Stimulated activated CD8-positive, alpha-beta memory T cell treated with anti-CD3 and anti-CD28 coated beads, Interleukin-7, amount 100 ng/mL, for 4 hours (primary cell): ENCODE measurements at regions not wholly inside any gene's neighbourhood (a gene's known extent, or its start where the extent isn't known, plus 50 kb on each side); places are given as distances from the start of the nearest gene placed in this dataset.

Experiments used
- DNase-seq, 2 donors: peaks; one replicate each; pipeline ENCODE4 v3.0.0-alpha.2; 2020; ENCODE audit warnings: low read depth in 2 of 2

DNA sequence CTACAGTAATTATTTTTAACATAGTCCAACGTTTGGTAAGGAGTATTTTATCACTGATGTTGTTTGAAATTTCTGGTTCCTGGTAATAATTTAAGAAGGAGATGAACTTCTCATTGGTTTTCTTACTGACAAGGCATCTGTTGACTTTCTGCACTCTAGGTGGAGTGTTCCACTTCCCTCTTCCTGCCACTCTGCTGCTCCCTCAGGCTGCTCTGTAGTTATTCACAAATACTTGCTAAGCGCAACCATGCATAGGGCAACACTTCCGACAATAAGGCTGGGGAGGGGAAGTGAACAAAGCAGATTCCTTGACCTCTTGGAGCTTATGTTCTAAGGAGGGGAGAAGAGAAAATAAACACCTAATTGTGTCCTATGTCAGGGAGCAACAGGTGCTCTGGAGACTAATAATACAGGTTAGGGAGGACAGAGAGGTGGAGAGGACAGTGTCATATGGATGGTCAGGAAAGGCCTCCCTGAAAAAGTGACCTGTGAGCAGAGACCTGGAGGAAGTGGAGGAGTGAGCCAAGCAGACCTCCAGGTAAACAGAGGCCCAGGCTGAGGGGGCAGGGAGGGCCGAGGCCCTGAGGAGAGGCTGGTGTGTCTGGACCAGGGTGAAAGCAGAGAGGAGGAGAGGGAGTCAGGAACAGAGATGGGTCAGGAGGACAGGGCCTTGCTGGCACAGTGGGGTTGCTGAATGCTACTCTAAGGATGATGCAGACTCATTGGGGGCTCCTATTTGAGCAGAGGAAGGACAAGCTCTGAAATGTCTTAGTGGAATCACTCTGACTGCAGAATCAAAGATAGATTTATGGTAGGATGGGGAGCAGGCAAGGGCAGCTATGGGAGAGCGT, 134.8 kb upstream of the SLC24A3 start:
- DNase-seq, result no peak

DNA sequence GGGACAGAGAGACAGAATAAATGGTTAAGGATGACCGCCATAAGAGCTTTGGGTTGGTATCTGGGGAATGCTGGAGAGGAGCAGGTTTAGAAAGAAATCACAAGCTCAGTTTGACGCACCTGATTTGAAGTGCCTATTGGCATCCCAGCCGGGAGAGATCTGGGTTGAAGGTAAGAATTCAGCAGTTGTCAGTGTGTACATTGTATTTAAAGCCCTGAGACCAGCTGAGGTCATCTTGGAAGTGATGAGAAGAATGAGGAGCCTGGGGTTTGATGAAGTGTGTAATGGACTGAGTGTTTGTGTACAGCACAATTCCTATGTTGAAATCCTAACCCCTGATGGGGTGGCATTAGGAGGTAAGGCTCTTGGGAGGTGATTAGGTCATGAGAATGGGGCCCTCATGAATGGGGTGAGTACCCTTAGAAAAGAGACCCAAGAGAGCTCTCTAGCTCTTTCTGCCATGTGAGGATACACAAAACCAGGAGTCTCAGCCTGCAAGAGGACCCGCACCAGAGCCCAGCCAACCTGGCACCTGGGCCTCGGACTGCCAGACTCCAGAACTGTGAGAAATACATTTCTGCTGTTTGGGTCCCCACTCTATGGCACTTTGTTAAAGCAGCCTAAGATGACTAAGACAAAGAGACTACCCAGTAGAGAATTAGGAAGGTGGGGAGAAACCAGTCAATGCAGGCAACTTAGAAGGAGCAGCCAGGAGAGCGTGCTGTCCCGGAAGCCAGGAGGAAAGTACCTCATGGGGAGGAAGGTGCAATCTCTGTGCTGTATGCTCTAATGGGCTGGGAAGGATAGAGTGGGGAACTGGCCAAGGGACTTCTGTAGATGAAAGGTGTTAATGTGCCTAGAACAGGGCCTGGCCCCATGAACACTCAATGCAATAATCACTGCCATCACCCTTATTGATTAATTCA, 133.7 kb upstream of the SLC24A3 start:
- no peak for DNase-seq

DNA sequence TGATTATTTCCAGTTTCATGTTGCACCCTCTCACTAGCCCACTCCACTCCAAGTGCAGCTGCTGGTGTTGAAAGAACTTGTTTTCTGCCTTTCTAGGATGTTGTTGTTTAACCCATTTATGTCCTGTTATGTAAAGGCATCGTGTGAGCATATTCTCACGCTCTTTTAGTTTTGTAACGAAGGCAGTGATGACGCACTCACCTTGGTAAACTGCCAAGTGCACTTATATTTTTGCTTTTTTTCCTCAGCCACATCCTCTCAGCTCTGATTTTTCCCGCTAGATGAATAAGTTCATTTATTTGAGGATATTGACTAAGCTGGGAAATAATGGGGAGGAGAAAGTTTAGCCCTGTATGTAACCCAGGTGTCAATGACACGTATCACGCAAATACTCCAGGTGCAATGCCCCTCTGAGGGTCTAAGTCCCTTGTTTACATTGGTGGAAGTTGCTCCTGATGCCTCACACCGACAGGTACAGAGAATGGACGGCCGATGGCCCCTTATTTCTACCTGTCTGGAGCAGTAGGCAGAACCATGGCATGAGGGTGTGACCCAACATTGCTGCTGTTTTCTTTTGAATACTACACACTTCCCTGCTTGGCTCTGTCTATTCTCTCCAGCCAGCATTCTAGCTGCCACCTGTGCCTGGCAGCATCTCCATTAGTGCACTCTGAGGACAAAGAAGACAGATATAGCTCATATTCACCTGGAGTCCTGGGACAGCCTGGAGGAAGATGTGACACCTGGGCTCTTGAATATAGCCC, 132.7 kb upstream of the SLC24A3 start:
- no peak for DNase-seq

DNA sequence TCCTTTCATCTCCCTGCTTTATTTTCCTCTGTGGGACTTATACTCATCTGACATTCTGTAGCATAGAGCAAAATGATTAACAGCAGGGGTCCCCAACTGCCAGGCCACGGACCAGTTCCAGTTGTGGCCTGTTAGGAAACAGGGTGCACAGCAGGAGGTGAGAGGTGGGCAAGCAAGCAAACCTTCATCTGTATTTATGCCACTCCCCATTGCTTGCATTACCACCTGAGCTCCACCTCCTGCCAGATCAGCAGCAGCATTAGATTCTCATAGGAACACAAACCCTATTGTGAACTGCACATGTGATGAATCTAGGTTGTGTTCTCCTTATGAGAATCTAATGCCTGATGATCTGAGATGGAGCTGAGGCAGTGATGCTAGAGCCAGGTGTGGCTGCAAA, 130.5 kb upstream of the SLC24A3 start:
- DNase-seq, result no peak

GRCh38 chr20:19083136-19083621, 129.3 kb upstream of the SLC24A3 start:
- DNase-seq, result no peak

DNA sequence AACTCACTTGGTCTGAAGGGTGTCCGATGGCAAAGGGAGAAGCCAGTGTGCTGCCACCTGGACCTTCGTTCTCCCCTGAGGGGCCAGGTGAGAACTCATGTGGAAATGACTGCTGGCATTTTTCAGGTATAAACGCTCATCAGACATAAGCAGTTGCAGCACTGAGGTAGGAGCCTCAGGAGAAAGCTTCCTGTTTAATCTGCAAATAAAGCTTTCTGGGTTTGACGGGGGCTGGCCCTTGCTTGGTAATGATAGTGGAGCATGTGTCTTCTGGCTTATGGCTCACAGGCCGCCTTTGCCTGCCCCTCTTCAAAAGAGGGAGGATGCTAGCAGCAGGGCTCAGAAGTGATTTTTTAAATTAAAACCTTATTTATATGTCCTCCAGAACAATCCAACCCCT, 122.1 kb upstream of the SLC24A3 start:
- no peak for DNase-seq

GRCh38 chr20:19094959-19095541, 117.4 kb upstream of the SLC24A3 start:
- no peak for DNase-seq

GRCh38 chr20:19095762-19096161, 116.7 kb upstream of the SLC24A3 start:
- no peak for DNase-seq

DNA sequence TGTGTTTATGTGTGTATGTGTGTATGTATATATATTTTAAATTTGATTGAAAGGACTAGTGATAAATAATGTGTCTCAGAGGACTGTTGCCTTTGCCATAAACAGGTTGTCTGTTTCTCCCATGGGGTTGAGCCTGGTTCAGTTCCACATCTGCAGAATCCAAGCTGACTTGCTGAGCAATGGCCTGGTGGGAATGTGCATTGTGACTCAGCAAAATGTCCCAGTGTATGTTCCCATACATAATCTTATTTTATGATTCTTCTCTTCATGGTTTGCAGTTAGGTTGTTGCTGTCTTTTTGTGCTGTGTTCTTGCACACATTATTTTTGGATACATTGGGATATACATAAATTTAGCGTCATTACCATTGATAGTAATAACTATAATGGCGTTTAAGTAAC, 115.6 kb upstream of the SLC24A3 start:
- no peak for DNase-seq

DNA sequence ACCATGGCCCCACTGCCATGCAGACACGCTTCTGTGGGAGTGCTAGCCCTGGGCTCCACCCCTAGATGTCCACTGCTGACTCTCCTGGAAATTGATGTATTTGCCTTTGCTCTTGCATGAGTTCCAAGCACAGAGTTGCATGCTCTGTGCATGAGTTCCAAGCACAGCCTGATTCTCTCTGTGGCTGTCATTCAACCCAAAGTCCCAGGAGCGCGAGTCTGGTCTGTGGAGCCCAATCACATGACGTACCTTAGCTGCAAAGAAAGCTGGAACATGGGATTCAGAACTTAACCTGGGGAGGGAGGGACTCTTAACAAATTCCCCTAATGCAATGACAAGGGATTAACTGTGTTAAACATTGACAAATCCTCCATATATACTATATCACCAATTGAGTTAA, 114.3 kb upstream of the SLC24A3 start:
- no peak for DNase-seq

GRCh38 chr20:19098806-19099578, 113.5 kb upstream of the SLC24A3 start:
- DNase-seq, result no peak

- DNase-seq, result no peak
Observed at GRCh38 chr20:19099596-19100545, 112.6 kb upstream of the SLC24A3 start.

DNA sequence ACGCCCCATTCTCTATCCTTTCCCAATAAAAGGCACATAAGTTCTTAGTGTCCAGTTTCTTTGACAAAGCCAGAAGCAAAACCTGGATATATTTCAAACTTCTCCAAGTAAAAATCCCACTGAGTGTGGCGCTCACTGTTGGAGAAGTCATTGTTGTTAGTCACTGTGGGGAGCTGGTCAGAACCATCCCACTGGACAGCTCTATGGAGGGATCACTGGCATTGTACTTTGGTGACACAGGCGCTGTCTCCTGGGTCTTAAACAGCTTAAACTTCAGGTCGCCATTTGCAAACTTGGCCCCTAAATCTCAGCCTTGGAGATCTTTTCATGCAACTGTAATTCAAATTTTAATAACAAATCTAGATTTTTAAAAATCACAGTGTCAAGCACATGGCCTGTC, 111.5 kb upstream of the SLC24A3 start:
- no peak for DNase-seq

DNA sequence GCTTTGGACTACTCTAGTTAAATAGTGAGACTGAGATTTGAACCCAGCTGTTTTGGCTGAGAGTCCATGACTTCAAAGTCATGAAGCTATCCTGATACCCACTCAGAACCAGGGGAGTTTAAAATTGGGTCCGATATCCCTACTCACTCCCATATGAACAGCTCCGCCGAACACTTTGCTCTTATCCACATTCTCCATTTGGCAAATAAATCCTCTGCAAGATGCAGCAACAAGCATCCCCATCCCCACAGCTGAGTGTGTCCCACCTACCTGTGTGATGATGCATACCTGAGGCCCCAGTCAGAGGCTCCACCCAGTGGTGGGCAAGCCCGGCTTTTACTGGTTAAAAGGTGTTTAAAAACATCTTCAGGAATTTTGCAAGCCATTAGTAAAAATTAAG, 108.3 kb upstream of the SLC24A3 start:
- DNase-seq, result no peak

GRCh38 chr20:19108155-19108554, 104.3 kb upstream of the SLC24A3 start:
- DNase-seq, result no peak

DNA sequence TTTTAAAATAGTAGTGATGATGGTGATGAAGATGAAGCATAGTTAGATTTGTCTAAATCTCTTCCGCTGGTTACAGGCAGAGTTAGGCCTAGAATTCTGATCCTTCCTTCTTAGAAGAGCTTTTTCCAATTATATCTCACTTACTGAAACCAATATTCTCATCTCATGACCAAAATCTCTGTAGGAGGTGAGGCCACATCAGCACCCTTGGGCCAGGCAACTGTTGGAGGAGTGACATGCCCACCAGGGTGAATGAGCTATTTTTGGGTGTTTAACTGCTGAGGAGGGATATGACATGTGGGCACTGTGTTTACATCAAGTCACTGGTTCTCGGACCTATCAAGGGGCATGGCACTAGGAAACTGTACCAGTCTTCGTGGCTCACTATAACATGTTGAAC, 102.2 kb upstream of the SLC24A3 start:
- DNase-seq, result no peak

- DNase-seq, result no peak
Observed at GRCh38 chr20:19110881-19111460, 101.5 kb upstream of the SLC24A3 start.

DNA sequence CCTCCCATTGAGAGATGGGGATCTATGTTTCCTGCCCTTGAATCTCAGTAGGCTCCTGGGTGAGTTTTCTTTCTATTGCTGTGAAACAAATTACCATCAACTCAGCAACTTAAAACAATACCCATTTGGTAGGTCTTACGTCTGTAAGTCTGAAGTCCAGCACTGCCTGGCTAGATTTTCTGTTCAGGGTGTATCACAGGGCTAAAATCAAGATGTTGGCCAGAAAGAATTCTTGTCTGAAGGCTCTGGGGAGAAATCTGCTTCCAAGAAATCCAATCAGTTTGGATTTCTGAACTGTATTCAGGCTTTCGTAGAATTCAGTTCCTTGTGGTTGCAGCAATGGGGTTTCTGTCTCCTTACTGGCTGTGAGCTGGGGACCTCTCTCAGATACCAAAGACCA, 99.6 kb upstream of the SLC24A3 start:
- DNase-seq, result no peak

- DNase-seq, result no peak
Observed at GRCh38 chr20:19113343-19113930, 99.0 kb upstream of the SLC24A3 start.
